Trophoblast cell (in vitro differentiated cells and primary cell): ENCODE measurements at regions not wholly inside any gene's neighbourhood (a gene's known extent, or its start where the extent isn't known, plus 50 kb on each side); places are given as distances from the start of the nearest gene placed in this dataset.

ENCODE experiments used
- DNase-seq, 2 donors: peaks; one replicate each; pipeline ENCODE4 v3.0.0-alpha.2; 2016
- H2AFZ ChIP-seq: 2 replicates; pipeline ENCODE4 v1.6.1; 2013; ENCODE audit warnings: low read length, moderate library complexity, mild to moderate bottlenecking; ENCODE audit not compliant: insufficient read depth, poor library complexity
- H2AK5ac ChIP-seq: 2 replicates; pipeline ENCODE4 v1.6.1; 2013; ENCODE audit warnings: mild to moderate bottlenecking, low read length
- H2BK120ac ChIP-seq: 2 replicates; pipeline ENCODE4 v1.6.1; 2013; ENCODE audit warnings: low read length, mild to moderate bottlenecking, moderate library complexity; ENCODE audit not compliant: insufficient read depth, poor library complexity
- H2BK12ac ChIP-seq: 2 replicates; pipeline ENCODE4 v1.6.1; 2013; ENCODE audit warnings: mild to moderate bottlenecking, low read length, moderate library complexity
- H2BK5ac ChIP-seq: 2 replicates; pipeline ENCODE4 v1.6.1; 2013; ENCODE audit warnings: low read length, low read depth, moderate library complexity, mild to moderate bottlenecking; ENCODE audit not compliant: poor library complexity
- H3K14ac ChIP-seq: 2 replicates; pipeline ENCODE4 v1.6.1; 2013; ENCODE audit warnings: mild to moderate bottlenecking, low read length
- H3K18ac ChIP-seq: 2 replicates; pipeline ENCODE4 v1.6.1; 2013; ENCODE audit warnings: mild to moderate bottlenecking, low read length
- H3K23ac ChIP-seq: 2 replicates; pipeline ENCODE4 v1.6.1; 2013; ENCODE audit warnings: low read length
- H3K27ac ChIP-seq: 2 replicates; pipeline ENCODE4 v1.5.1; 2013; ENCODE audit warnings: low read depth, mild to moderate bottlenecking, inconsistent platforms, low read length, moderate library complexity
- H3K27me3 ChIP-seq: 2 replicates; pipeline ENCODE4 v1.6.1; 2013; ENCODE audit warnings: inconsistent platforms, mild to moderate bottlenecking, low read length, moderate library complexity; ENCODE audit not compliant: insufficient read depth
- H3K36me3 ChIP-seq, 2 experiments: 1 replicate in 1 of 2; 2 replicates in 1 of 2; pipeline ENCODE4 v1.6.1; 2013; ENCODE audit warnings: low read length in 2 of 2, mild to moderate bottlenecking in 2 of 2, moderate library complexity in 1 of 2; ENCODE audit not compliant: insufficient read depth in 2 of 2, control insufficient read depth in 1 of 2
- H3K4ac ChIP-seq: 2 replicates; pipeline ENCODE4 v1.6.1; 2013; ENCODE audit warnings: low read depth, mild to moderate bottlenecking, low read length, moderate library complexity
- H3K4me1 ChIP-seq, 2 experiments: 1 replicate in 1 of 2; 2 replicates in 1 of 2; pipeline ENCODE4 v1.6.1; 2013; ENCODE audit warnings: low read length in 2 of 2, mild to moderate bottlenecking in 2 of 2, moderate library complexity in 1 of 2; ENCODE audit not compliant: insufficient read depth in 2 of 2, control insufficient read depth in 1 of 2
- H3K4me2 ChIP-seq: 2 replicates; pipeline ENCODE4 v1.6.1; 2013; ENCODE audit warnings: inconsistent platforms, mild to moderate bottlenecking, low read length, moderate library complexity
- H3K4me3 ChIP-seq: 2 replicates; pipeline ENCODE4 v1.5.1; 2013; ENCODE audit warnings: mild to moderate bottlenecking, low read depth, low read length, inconsistent platforms
- H3K79me1 ChIP-seq: one replicate; pipeline ENCODE4 v1.6.1; 2013; ENCODE audit warnings: low read length
- H3K79me2 ChIP-seq: 2 replicates; pipeline ENCODE4 v1.6.1; 2013; ENCODE audit warnings: low read length, mild to moderate bottlenecking; ENCODE audit not compliant: control insufficient read depth, insufficient read depth, poor library complexity
- H3K9ac ChIP-seq: 2 replicates; pipeline ENCODE4 v1.6.1; 2013; ENCODE audit warnings: mild to moderate bottlenecking, low read length
- H3K9me3 ChIP-seq: 2 replicates; pipeline ENCODE4 v1.6.1; 2013; ENCODE audit warnings: low read depth, mild to moderate bottlenecking, control low read depth, inconsistent platforms, low read length; ENCODE audit not compliant: insufficient read depth
- H4K12ac ChIP-seq: 2 replicates; pipeline ENCODE4 v1.6.1; 2013; ENCODE audit warnings: low read depth, mild to moderate bottlenecking, low read length, moderate library complexity
- H4K8ac ChIP-seq: 2 replicates; pipeline ENCODE4 v1.6.1; 2013; ENCODE audit warnings: low read depth, mild to moderate bottlenecking, low read length, moderate library complexity
- H4K91ac ChIP-seq: one replicate; pipeline ENCODE4 v1.6.1; 2013; ENCODE audit warnings: low read depth, mild to moderate bottlenecking, low read length, moderate library complexity
- WGBS: extraction: QIAGEN DNeasy Blood & Tissue Kit; methylation state at CpG from one replicate; pipeline ENCODE4 v1.1.7; 2013; ENCODE audit warnings: missing lambda C conversion rate; ENCODE audit not compliant: insufficient read length, insufficient coverage; ENCODE audit errors: extremely low coverage; 5-methylcytosine and 5-hydroxymethylcytosine counted together

DNA sequence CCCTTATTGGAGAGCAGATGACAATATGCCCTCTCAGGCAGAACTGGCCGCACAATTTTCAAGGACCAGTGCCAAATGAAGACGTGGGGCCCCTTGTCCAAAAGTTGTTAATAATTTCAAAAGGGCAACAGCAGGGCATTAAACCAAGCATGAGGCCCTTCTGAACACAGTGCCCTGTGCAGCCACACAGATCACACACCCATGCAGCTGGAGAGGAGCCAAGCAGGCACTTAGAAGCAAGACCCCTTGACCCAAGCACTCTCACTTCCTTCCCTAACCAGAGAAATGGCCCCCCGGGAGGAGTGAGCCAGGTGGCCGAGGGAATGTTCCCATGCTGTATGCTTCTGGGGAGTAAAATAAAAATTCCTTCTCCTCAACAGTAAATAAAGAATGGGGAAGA is 114.0 kb upstream of the TMPO start:
- Histone ChIP-seq H3K79me2 (no peaks in the 10 kb centered on the region), H3K4ac (no peak overlapping the region), H4K12ac (no peak overlapping the region), H3K23ac (no peak overlapping the region), H3K4me2 (no peak overlapping the region), H3K9ac (no peak overlapping the region), H2AK5ac (no peak overlapping the region), H3K27ac (no peak overlapping the region), H3K9me3 (no peaks in the 10 kb centered on the region), H4K91ac (no peak overlapping the region), H4K8ac (no peak overlapping the region), H3K18ac (no peak overlapping the region), H3K79me1 (no peaks in the 10 kb centered on the region), H3K14ac (no peak overlapping the region), H3K36me3 (no peaks in the 10 kb centered on the region), H2BK120ac (no peak overlapping the region), H2AFZ (no peak overlapping the region), H2BK12ac (no peak overlapping the region), H3K4me1 (peaks cover 0 to 6% of the 10 kb centered on the region in 2 experiments), H2BK5ac (no peak overlapping the region), H3K4me3 (no peak overlapping the region), H3K27me3 (no peaks in the 10 kb centered on the region)
- WGBS, result no CpG with 5 or more reads among the region's 4 CpGs
- no peak for DNase-seq

DNA sequence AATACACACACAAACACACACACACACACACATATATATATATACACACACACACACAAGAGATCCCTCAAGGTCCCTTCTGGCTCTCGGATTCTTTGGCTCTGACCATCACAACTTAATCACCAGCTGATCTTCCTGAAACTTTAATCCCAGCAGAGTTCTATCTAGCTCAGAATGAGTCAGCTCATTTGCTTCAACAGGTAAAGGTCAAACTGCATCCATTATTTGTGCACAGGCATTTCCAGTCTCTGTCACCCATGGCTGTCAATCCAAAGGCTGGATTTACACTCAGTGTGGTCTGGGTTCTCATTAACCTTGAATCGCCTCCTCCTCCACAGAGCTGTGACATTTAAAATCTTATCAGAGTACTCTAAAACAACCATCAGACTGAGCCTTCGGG is 113.3 kb upstream of the TMPO start:
- Histone ChIP-seq H3K23ac (no peak overlapping the region), H2BK5ac (no peak overlapping the region), H2AK5ac (no peak overlapping the region), H3K4ac (no peak overlapping the region), H3K27ac (no peak overlapping the region), H4K91ac (no peak overlapping the region), H2BK120ac (no peak overlapping the region), H3K27me3 (no peaks in the 10 kb centered on the region), H2BK12ac (no peak overlapping the region), H3K18ac (no peak overlapping the region), H4K12ac (no peak overlapping the region), H3K36me3 (no peaks in the 10 kb centered on the region), H3K79me1 (no peaks in the 10 kb centered on the region), H2AFZ (no peak overlapping the region), H3K79me2 (no peaks in the 10 kb centered on the region), H3K4me1 (peaks cover 0 to 6% of the 10 kb centered on the region in 2 experiments), H3K9me3 (no peaks in the 10 kb centered on the region), H3K14ac (no peak overlapping the region), H3K4me3 (no peak overlapping the region), H3K9ac (no peak overlapping the region), H4K8ac (no peak overlapping the region), H3K4me2 (no peak overlapping the region)
- no CpG with 5 or more reads among the region's 3 CpGs for WGBS
- no peak for DNase-seq

DNA sequence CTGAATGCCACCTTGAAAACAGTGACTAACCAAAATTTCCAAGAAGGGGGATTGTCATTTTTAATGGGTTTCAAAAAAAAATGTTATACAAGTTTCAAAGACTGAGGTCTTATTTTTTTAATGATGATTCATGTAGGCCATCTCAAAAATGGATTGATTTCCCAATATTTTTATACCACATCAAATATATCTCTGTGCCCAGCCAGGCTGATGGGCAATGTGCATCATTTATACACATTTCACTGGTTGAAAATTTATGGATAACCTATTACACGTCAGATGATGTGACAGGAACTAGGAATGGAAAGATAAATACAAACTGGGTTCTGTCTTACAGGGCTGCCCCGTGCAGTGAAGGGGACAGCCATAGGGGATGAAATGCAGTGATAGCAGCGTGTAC is 112.7 kb upstream of the TMPO start:
- no peak overlapping the region for H3K9ac ChIP-seq
- no peaks in the 10 kb centered on the region for H3K36me3 ChIP-seq
- no peak for DNase-seq
- H3K9me3 ChIP-seq, result peaks cover 2% of the 10 kb centered on the region
- no peak overlapping the region for H3K4ac ChIP-seq
- no peak overlapping the region for H2BK5ac ChIP-seq
- no peak overlapping the region for H4K8ac ChIP-seq
- H3K27ac ChIP-seq, result no peak overlapping the region
- H3K4me1 ChIP-seq, result peaks cover 0 to 6% of the 10 kb centered on the region in 2 experiments
- H4K91ac ChIP-seq, result no peak overlapping the region
- H2BK120ac ChIP-seq, result no peak overlapping the region
- H2AFZ ChIP-seq, result no peak overlapping the region
- H3K79me1 ChIP-seq, result no peaks in the 10 kb centered on the region
- no peak overlapping the region for H2BK12ac ChIP-seq
- whole genome bisulfite sequencing, result no CpG with 5 or more reads among the region's 3 CpGs
- H3K14ac ChIP-seq, result no peak overlapping the region
- no peak overlapping the region for H2AK5ac ChIP-seq
- H3K23ac ChIP-seq, result no peak overlapping the region
- no peak overlapping the region for H3K4me3 ChIP-seq
- H3K79me2 ChIP-seq, result no peaks in the 10 kb centered on the region
- H3K4me2 ChIP-seq, result no peak overlapping the region
- no peaks in the 10 kb centered on the region for H3K27me3 ChIP-seq
- H4K12ac ChIP-seq, result no peak overlapping the region
- H3K18ac ChIP-seq, result no peak overlapping the region

DNA sequence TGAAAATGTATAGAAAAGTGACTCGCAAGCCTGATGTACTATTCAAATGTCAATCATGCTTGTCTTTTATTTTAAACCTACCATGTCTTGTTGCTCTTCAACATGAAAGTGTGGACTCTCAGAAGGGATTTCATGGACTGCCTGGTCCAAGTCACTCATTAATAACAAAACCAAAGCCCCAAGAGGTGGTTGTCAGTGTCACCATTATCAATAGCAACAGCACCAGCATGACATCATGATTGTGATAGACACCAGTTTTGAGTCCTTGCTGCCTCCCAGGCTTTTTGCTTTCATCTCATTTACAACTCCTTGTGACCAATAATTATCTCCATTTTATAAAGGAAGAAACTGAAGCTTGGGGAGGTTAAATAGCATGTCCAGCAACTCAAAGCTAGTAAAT is 112.0 kb upstream of the TMPO start:
- H3K23ac ChIP-seq, result no peak overlapping the region
- H3K4me2 ChIP-seq, result no peak overlapping the region
- no peaks in the 10 kb centered on the region for H3K27me3 ChIP-seq
- H3K4ac ChIP-seq, result no peak overlapping the region
- no peak overlapping the region for H3K14ac ChIP-seq
- H3K79me1 ChIP-seq, result no peaks in the 10 kb centered on the region
- no peaks in the 10 kb centered on the region for H3K79me2 ChIP-seq
- no peak overlapping the region for H3K27ac ChIP-seq
- no peak overlapping the region for H2BK120ac ChIP-seq
- DNase-seq, result no peak
- no peak overlapping the region for H2AK5ac ChIP-seq
- no CpG with 5 or more reads among the region's 1 CpG for WGBS
- no peak overlapping the region for H4K12ac ChIP-seq
- peaks cover 0 to 6% of the 10 kb centered on the region in 2 experiments for H3K4me1 ChIP-seq
- no peak overlapping the region for H3K9ac ChIP-seq
- no peak overlapping the region for H4K91ac ChIP-seq
- no peak overlapping the region for H2BK12ac ChIP-seq
- H2BK5ac ChIP-seq, result no peak overlapping the region
- H3K36me3 ChIP-seq, result no peaks in the 10 kb centered on the region
- H3K9me3 ChIP-seq, result peaks cover 3% of the 10 kb centered on the region
- no peak overlapping the region for H3K18ac ChIP-seq
- H4K8ac ChIP-seq, result no peak overlapping the region
- no peak overlapping the region for H2AFZ ChIP-seq
- no peak overlapping the region for H3K4me3 ChIP-seq
